Adrenal gland (tissue), 5 donors: ENCODE measurements at regions not wholly inside any gene's neighbourhood (a gene's known extent, or its start where the extent isn't known, plus 50 kb on each side); places are given as distances from the start of the nearest gene placed in this dataset.

Experiments
- CTCF ChIP-seq, 6 experiments: fragments of 450-650 bp in 4 of 6; fragments of 200-600 bp in 2 of 6; sonication (generic) in 1 of 6; IDR thresholded peaks; 1 replicate in 5 of 6; 2 replicates in 1 of 6; pipeline versions ENCODE4 v1.5.1 to v1.8.0; 2016 to 2021; ENCODE audit warnings: antibody characterized with exemption in 6 of 6, mild to moderate bottlenecking in 2 of 6, moderate library complexity in 1 of 6
- POLR2A ChIP-seq, 2 donors: fragments of 450-650 bp; IDR thresholded peaks; one replicate each; pipeline ENCODE4 v1.6.1; 2017; ENCODE audit warnings: antibody characterized with exemption in 2 of 2, mild to moderate bottlenecking in 2 of 2, moderate library complexity in 1 of 2
- donor health status: DM: no; HTN: no; CAD: no.

DNA sequence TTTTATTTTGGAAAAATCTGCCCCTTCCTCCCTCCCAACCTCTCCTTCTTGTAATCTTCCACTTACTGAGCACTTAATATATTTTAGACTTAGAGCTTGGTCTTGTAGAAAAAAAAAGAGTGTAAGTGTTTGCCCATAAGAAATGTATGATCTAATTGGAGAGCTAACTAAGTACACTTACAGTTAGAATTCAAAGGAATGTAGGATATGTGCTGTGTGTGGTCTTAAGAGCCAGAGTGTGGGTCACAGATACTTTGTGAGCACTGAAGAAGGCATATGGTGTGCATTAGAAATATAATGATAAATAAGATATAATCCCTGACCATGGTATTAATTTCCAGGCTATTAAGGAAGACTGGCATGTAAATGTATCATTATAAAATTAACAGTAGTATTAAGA lies 91.8 kb upstream of the ZNF521 start:
- TF ChIP-seq CTCF (IDR thresholded peaks at IDR 0.05) (no peak), POLR2A (IDR thresholded peaks at IDR 0.05) (no peak)
